ENCODE measurements at regions not wholly inside any gene's neighbourhood (a gene's known extent, or its start where the extent isn't known, plus 50 kb on each side); places are given as distances from the start of the nearest gene placed in this dataset.

GRCh38 chr3:5567113-5567512, 379.6 kb downstream of the EDEM1 start:
- Histone ChIP-seq H3K4me1 (no peaks in the 10 kb centered on the region), H3K4me3 (no peak overlapping the region), H3K9me3 (peaks cover 0 to 13% (median 0%) of the 10 kb centered on the region in 12 donors), H3K27me3 (no peaks in the 10 kb centered on the region), H3K36me3 (no peaks in the 10 kb centered on the region), H3K27ac (no peak overlapping the region)
- DNase-seq: no peak
- TF ChIP-seq, protein P1, sequence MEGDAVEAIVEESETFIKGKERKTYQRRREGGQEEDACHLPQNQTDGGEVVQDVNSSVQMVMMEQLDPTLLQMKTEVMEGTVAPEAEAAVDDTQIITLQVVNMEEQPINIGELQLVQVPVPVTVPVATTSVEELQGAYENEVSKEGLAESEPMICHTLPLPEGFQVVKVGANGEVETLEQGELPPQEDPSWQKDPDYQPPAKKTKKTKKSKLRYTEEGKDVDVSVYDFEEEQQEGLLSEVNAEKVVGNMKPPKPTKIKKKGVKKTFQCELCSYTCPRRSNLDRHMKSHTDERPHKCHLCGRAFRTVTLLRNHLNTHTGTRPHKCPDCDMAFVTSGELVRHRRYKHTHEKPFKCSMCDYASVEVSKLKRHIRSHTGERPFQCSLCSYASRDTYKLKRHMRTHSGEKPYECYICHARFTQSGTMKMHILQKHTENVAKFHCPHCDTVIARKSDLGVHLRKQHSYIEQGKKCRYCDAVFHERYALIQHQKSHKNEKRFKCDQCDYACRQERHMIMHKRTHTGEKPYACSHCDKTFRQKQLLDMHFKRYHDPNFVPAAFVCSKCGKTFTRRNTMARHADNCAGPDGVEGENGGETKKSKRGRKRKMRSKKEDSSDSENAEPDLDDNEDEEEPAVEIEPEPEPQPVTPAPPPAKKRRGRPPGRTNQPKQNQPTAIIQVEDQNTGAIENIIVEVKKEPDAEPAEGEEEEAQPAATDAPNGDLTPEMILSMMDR (IDR thresholded peaks at IDR 0.05): no peak
- no peak for TF ChIP-seq POLR2A (IDR thresholded peaks at IDR 0.05)
- 65 to 72% (median 68%) methylated on average over 2 of the region's 2 CpGs for WGBS, 4 donors
- intact Hi-C loops (cut with DNase I): no loop called here
- no peak for ATAC-seq

DNA sequence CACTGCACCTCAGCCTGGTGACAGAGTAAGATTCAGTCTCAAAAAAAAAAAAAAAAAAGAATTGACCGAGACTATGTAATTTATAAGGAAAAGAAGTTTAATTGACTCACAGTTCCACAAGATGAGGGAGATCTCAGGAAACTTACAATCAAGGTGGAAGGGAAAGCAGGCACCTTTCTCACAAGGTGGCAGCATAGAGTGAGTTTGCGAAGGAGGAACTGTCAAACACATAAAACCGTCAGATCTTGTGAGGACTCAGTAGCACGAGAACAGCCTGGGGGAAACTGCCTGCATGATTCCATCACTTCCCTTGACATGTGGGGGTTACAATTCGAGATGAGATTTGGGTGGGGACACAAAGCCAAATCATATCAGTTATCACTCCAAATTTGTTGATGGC, 380.9 kb downstream of the EDEM1 start:
- Histone ChIP-seq H3K36me3 (no peaks in the 10 kb centered on the region), H3K27ac (no peak overlapping the region), H3K9me3 (peaks cover 0 to 13% (median 0%) of the 10 kb centered on the region in 12 donors), H3K27me3 (no peaks in the 10 kb centered on the region), H3K4me3 (no peak overlapping the region), H3K4me1 (no peaks in the 10 kb centered on the region)
- intact Hi-C loops (cut with DNase I): no loop called here
- 20 to 34% (median 26%) methylated on average over 5 of the region's 5 CpGs for WGBS, 4 donors
- ATAC-seq: no peak
- TF ChIP-seq POLR2A (IDR thresholded peaks at IDR 0.05): no peak
- TF ChIP-seq, protein P1 (IDR thresholded peaks at IDR 0.05): no peak
- DNase-seq: no peak

DNA sequence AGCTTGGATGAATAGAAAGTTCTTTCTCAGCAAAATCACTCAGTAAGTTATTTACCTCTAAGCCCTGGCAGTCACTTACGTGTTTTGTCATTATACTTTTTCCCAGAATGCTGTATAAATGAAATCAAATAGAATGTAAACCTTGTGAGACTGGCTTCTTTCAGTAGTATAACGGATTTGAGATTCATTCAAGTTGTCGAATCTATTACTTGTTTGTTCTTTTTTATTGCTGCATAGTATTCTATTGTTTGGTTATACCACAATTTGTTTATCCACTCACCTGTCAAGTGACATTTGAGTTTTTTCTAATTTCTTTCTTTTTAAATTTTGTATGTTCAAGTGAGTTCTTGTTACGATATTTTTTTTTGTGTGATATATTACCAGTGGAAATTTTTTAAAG, 381.6 kb downstream of the EDEM1 start:
- intact Hi-C loops (cut with DNase I): no loop called here
- Histone ChIP-seq H3K4me3 (no peak overlapping the region), H3K9me3 (peaks cover 0 to 13% (median 0%) of the 10 kb centered on the region in 12 donors), H3K27ac (no peak overlapping the region), H3K4me1 (no peaks in the 10 kb centered on the region), H3K36me3 (no peaks in the 10 kb centered on the region), H3K27me3 (no peaks in the 10 kb centered on the region)
- TF ChIP-seq, protein P1 (IDR thresholded peaks at IDR 0.05): no peak
- TF ChIP-seq POLR2A (IDR thresholded peaks at IDR 0.05): no peak
- DNase-seq: no peak
- 77 to 91% (median 87%) methylated on average over 4 of the region's 4 CpGs for WGBS, 4 donors
- no peak for ATAC-seq

- H3K4me3 ChIP-seq: no peak overlapping the region
- intact Hi-C loops (cut with DNase I): no loop called here
- 71 to 75% (median 72%) methylated on average over 6 of the region's 6 CpGs for WGBS, 4 donors
Measured at GRCh38 chr3:5572168-5572567, 384.7 kb downstream of the EDEM1 start.

More at GRCh38 chr3:5572168-5572567, 384.7 kb downstream of the EDEM1 start:
- TF ChIP-seq POLR2A (IDR thresholded peaks at IDR 0.05): no peak
- TF ChIP-seq, protein P1 (IDR thresholded peaks at IDR 0.05): no peak
- DNase-seq (no peak), ATAC-seq (no peak)
- Histone ChIP-seq H3K27me3 (no peaks in the 10 kb centered on the region), H3K27ac (no peak overlapping the region), H3K36me3 (no peaks in the 10 kb centered on the region), H3K9me3 (peaks cover 0 to 11% (median 0%) of the 10 kb centered on the region in 12 donors), H3K4me1 (no peaks in the 10 kb centered on the region)
